Panc1 (cell line): ENCODE measurements at regions not wholly inside any gene's neighbourhood (a gene's known extent, or its start where the extent isn't known, plus 50 kb on each side); places are given as distances from the start of the nearest gene placed in this dataset.

Experiments
- ATAC-seq: fragments of 200-7000 bp; cut with Tn5 transposase; 2 replicates; pipeline ENCODE4 v1.9.1; 2020; ENCODE audit warnings: mild to moderate bottlenecking, moderate library complexity
- BruUV-seq: library from RNA; stranded (reverse); fragments of 400-500 nt; replicated peaks from 2 replicates; lab custom pipeline; 2021; lab: Mats Ljungman, UMichigan
- CTCF ChIA-PET: fragments of 300-600 bp; sonication (Branson Sonifier 250); formaldehyde crosslinking; loops from one replicate; lab custom pipeline; 2022; ENCODE audit warnings: antibody characterized with exemption; lab: Charles Lee
- POLR2A ChIA-PET: fragments of 300-600 bp; sonication (Branson Sonifier 250); formaldehyde crosslinking; loops from one replicate; lab custom pipeline; 2022; ENCODE audit warnings: antibody characterized with exemption; lab: Charles Lee
- DNase-seq: peaks from one replicate; pipeline ENCODE4 v3.0.0-alpha.2; 2010; ENCODE audit warnings: low read depth, low spot score
- H3K27ac ChIP-seq: 2 replicates; pipeline ENCODE4 v1.5.1; 2011; ENCODE audit warnings: mild to moderate bottlenecking, low read length, inconsistent platforms
- H3K27me3 ChIP-seq: fragments of 200-500 bp; sonication (Bioruptor generic); 2 replicates; pipeline ENCODE4 v1.6.0; 2014; ENCODE audit warnings: low read length, inconsistent platforms; ENCODE audit not compliant: control insufficient read depth, insufficient read depth
- H3K36me3 ChIP-seq: fragments of 200-500 bp; sonication (Bioruptor generic); 2 replicates; pipeline ENCODE4 v1.5.1; 2014; ENCODE audit warnings: inconsistent platforms, mild to moderate bottlenecking, low read length, moderate library complexity; ENCODE audit not compliant: control insufficient read depth, insufficient read depth
- H3K4me1 ChIP-seq: 2 replicates; pipeline ENCODE4 v1.5.1; 2011; ENCODE audit warnings: inconsistent platforms, mild to moderate bottlenecking, low read length, moderate library complexity; ENCODE audit not compliant: control insufficient read depth, insufficient read depth
- H3K4me3 ChIP-seq, 2 experiments: 2 replicates each; pipeline ENCODE4 v1.5.1; 2011 to 2012; ENCODE audit warnings: low read depth in 2 of 2, low read length in 2 of 2, mild to moderate bottlenecking in 2 of 2, inconsistent platforms in 1 of 2, moderate library complexity in 1 of 2
- H3K9me3 ChIP-seq: fragments of 200-500 bp; sonication (Bioruptor generic); 2 replicates; pipeline ENCODE4 v1.5.1; 2014; ENCODE audit warnings: low read depth, mild to moderate bottlenecking, inconsistent platforms, low read length, moderate library complexity; ENCODE audit not compliant: control insufficient read depth, insufficient read depth
- POLR2AphosphoS5 ChIP-seq: IDR thresholded peaks from 2 replicates; pipeline ENCODE4 v1.6.1; 2012; ENCODE audit warnings: mild to moderate bottlenecking, low read depth, low read length, moderate library complexity
- REST ChIP-seq, 2 experiments: IDR thresholded peaks; 2 replicates each; pipeline ENCODE4 v1.6.1; 2011 to 2012; ENCODE audit warnings: low read depth in 2 of 2, control low read depth in 1 of 2, low read length in 1 of 2, mild to moderate bottlenecking in 1 of 2, moderate library complexity in 1 of 2; ENCODE audit not compliant: insufficient read depth in 1 of 2
- SIN3A ChIP-seq: IDR thresholded peaks from 2 replicates; pipeline ENCODE4 v1.6.1; 2012; ENCODE audit warnings: low read depth, mild to moderate bottlenecking, low read length, moderate library complexity, borderline replicate concordance; ENCODE audit not compliant: insufficient read depth
- TCF7L2 ChIP-seq: IDR thresholded peaks from 2 replicates; pipeline ENCODE4 v1.6.1; 2011; ENCODE audit warnings: mild to moderate bottlenecking, low read depth, low read length, inconsistent platforms
- in situ Hi-C: cut with HindIII; loops from 2 replicates; pipeline ENCODE4 v1.10.0; 2016; ENCODE audit warnings: low sequenced_read_pairs, low pct_unique_long_range_greater_than_20kb
- intact Hi-C: fragments of 100-400 bp; cut with micrococcal nuclease; formaldehyde crosslinking; loops from one replicate; pipeline ENCODE4 v1.10.0; 2022; ENCODE audit not compliant: unreplicated experiment
- TF ChIP-seq, protein P1 (sequence below): fragments of 450-650 bp; IDR thresholded peaks from 2 replicates; pipeline ENCODE4 v1.5.1; 2017; ENCODE audit warnings: mild to moderate bottlenecking

DNA sequence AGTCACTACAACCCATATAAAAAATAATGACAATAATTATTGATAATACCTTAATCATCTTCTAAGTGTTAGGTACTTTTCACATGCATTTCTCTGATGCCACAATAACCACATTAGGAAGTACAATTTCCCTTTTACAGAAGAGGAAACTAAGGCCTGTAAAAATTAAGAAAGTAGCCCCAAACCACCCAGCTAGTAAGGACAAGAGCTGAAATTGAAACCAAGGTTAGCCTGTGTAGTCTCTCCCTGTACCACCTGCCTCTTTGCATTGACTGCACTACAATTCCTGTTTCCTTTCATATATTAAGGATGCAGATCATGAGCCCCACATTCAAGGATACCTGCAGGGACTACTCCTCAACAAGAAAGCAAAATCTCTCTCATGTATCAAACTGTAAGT, 288.8 kb downstream of the GPATCH2 start:
- in situ Hi-C loops (no loop called here), intact Hi-C loops (no loop called here)
- no peaks in the 10 kb centered on the region for H3K36me3 ChIP-seq
- POLR2A ChIA-PET, result no interaction called here
- H3K27me3 ChIP-seq, result no peaks in the 10 kb centered on the region
- DNase-seq, result no peak
- TF ChIP-seq POLR2AphosphoS5 (no peak), SIN3A (no peak), TCF7L2 (no peak), REST (IDR thresholded peaks at IDR 0.05; ENCODE audit: insufficient read depth in 1 of 2, low read depth in 2 of 2, low read length in 1 of 2) (no peak)
- TF ChIP-seq, protein P1, sequence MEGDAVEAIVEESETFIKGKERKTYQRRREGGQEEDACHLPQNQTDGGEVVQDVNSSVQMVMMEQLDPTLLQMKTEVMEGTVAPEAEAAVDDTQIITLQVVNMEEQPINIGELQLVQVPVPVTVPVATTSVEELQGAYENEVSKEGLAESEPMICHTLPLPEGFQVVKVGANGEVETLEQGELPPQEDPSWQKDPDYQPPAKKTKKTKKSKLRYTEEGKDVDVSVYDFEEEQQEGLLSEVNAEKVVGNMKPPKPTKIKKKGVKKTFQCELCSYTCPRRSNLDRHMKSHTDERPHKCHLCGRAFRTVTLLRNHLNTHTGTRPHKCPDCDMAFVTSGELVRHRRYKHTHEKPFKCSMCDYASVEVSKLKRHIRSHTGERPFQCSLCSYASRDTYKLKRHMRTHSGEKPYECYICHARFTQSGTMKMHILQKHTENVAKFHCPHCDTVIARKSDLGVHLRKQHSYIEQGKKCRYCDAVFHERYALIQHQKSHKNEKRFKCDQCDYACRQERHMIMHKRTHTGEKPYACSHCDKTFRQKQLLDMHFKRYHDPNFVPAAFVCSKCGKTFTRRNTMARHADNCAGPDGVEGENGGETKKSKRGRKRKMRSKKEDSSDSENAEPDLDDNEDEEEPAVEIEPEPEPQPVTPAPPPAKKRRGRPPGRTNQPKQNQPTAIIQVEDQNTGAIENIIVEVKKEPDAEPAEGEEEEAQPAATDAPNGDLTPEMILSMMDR, result no peak
- BruUV-seq, result no TSS peak
- H3K4me3 ChIP-seq, result no peak overlapping the region
- CTCF ChIA-PET, result no interaction called here
- no peaks in the 10 kb centered on the region for H3K4me1 ChIP-seq
- H3K27ac ChIP-seq, result no peak overlapping the region
- no peak for ATAC-seq
- H3K9me3 ChIP-seq, result no peaks in the 10 kb centered on the region

GRCh38 chr1:217336724-217337123, 294.2 kb downstream of the GPATCH2 start:
- no peak for DNase-seq
- intact Hi-C loops, result no loop called here

More at GRCh38 chr1:217336724-217337123, 294.2 kb downstream of the GPATCH2 start:
- no peak overlapping the region for H3K4me3 ChIP-seq
- TF ChIP-seq SIN3A (no peak), POLR2AphosphoS5 (no peak), TCF7L2 (no peak), REST (IDR thresholded peaks at IDR 0.05; ENCODE audit: insufficient read depth in 1 of 2, low read depth in 2 of 2, low read length in 1 of 2) (no peak)
- TF ChIP-seq, protein P1, result no peak
- in situ Hi-C loops, result no loop called here
- H3K9me3 ChIP-seq, result no peaks in the 10 kb centered on the region
- no peak for ATAC-seq
- H3K27me3 ChIP-seq, result no peaks in the 10 kb centered on the region
- POLR2A ChIA-PET, result no interaction called here
- no peak overlapping the region for H3K27ac ChIP-seq
- CTCF ChIA-PET, result no interaction called here
- BruUV-seq, result no TSS peak
- no peaks in the 10 kb centered on the region for H3K36me3 ChIP-seq
- no peaks in the 10 kb centered on the region for H3K4me1 ChIP-seq
